T-helper 1 cell treated with Interleukin-12 subunit alpha and Interleukin-12 subunit beta and Interleukin-4 antibody, amounts not matched to agents 30 μg/mL and 1 μg/mL, for 36 hours (primary cell): ENCODE measurements at regions not wholly inside any gene's neighbourhood (a gene's known extent, or its start where the extent isn't known, plus 50 kb on each side); places are given as distances from the start of the nearest gene placed in this dataset.
"Not testable (repeated sequence)": the region's sequence is repeated elsewhere in the genome, so short reads cannot be mapped to it uniquely, and the experiment has no call there.

Experiments
- H3K27ac Mint-ChIP-seq: one replicate; pipeline ENCODE4 v1.8.0; 2021; ENCODE audit warnings: mild to moderate bottlenecking, mixed read lengths
- H3K27me3 Mint-ChIP-seq: one replicate; pipeline ENCODE4 v1.8.0; 2021; ENCODE audit warnings: low read depth, mixed read lengths
- H3K36me3 Mint-ChIP-seq: one replicate; pipeline ENCODE4 v1.8.0; 2021; ENCODE audit warnings: low read depth, mixed read lengths
- H3K4me1 Mint-ChIP-seq: one replicate; pipeline ENCODE4 v1.8.0; 2021; ENCODE audit warnings: low read depth, mixed read lengths
- H3K4me3 Mint-ChIP-seq: one replicate; pipeline ENCODE4 v1.8.0; 2021; ENCODE audit warnings: mild to moderate bottlenecking, moderate library complexity, mixed read lengths
- H3K9me3 Mint-ChIP-seq: one replicate; pipeline ENCODE4 v1.8.0; 2021; ENCODE audit warnings: mixed read lengths

- Mint-ChIP-seq H3K27me3 (no peaks in the 10 kb centered on the region), H3K9me3 (no peaks in the 10 kb centered on the region), H3K4me1 (no peaks in the 10 kb centered on the region), H3K4me3 (no peak overlapping the region), H3K36me3 (no peaks in the 10 kb centered on the region), H3K27ac (no peak overlapping the region)
These were observed 226.9 kb upstream of the SHH start for GRCh38 chr7:156039194-156039593.

- Mint-ChIP-seq H3K4me1 (no peaks in the 10 kb centered on the region), H3K27me3 (no peaks in the 10 kb centered on the region), H3K4me3 (no peak overlapping the region), H3K27ac (no peak overlapping the region), H3K9me3 (no peaks in the 10 kb centered on the region), H3K36me3 (no peaks in the 10 kb centered on the region)
These were observed 226.1 kb upstream of the SHH start for GRCh38 chr7:156038345-156038744.

- Mint-ChIP-seq H3K4me3 (no peak overlapping the region), H3K4me1 (no peaks in the 10 kb centered on the region), H3K27ac (no peak overlapping the region), H3K27me3 (no peaks in the 10 kb centered on the region), H3K9me3 (peaks cover 8% of the 10 kb centered on the region), H3K36me3 (no peaks in the 10 kb centered on the region)
These were observed 223.9 kb upstream of the SHH start for GRCh38 chr7:156036153-156036552.

GRCh38 chr7:156035387-156035786 is 223.1 kb upstream of the SHH start:
- H3K36me3 Mint-ChIP-seq, H3K4me3 Mint-ChIP-seq, H3K27ac Mint-ChIP-seq, H3K9me3 Mint-ChIP-seq, H3K27me3 Mint-ChIP-seq, H3K4me1 Mint-ChIP-seq: not testable (repeated sequence)

GRCh38 chr7:156034397-156034796 is 222.1 kb upstream of the SHH start:
- H3K36me3 Mint-ChIP-seq, result no peaks in the 10 kb centered on the region
- H3K4me1 Mint-ChIP-seq, result no peaks in the 10 kb centered on the region
- no peaks in the 10 kb centered on the region for H3K27me3 Mint-ChIP-seq
- peaks cover 8% of the 10 kb centered on the region for H3K9me3 Mint-ChIP-seq
- H3K27ac Mint-ChIP-seq, result no peak overlapping the region
- no peak overlapping the region for H3K4me3 Mint-ChIP-seq

GRCh38 chr7:156032973-156033372 is 220.7 kb upstream of the SHH start:
- Mint-ChIP-seq H3K27ac (no peak overlapping the region), H3K36me3 (no peaks in the 10 kb centered on the region), H3K4me3 (no peak overlapping the region), H3K9me3 (peaks cover 8% of the 10 kb centered on the region), H3K27me3 (no peaks in the 10 kb centered on the region), H3K4me1 (no peaks in the 10 kb centered on the region)

GRCh38 chr7:156031679-156032478 is 219.6 kb upstream of the SHH start:
- H3K4me1 Mint-ChIP-seq, result no peaks in the 10 kb centered on the region
- no peaks in the 10 kb centered on the region for H3K36me3 Mint-ChIP-seq
- H3K27me3 Mint-ChIP-seq, result no peaks in the 10 kb centered on the region
- no peak overlapping the region for H3K27ac Mint-ChIP-seq
- peaks cover 8% of the 10 kb centered on the region for H3K9me3 Mint-ChIP-seq
- H3K4me3 Mint-ChIP-seq, result no peak overlapping the region

- no peak overlapping the region for H3K27ac Mint-ChIP-seq
- H3K27me3 Mint-ChIP-seq, result no peaks in the 10 kb centered on the region
- no peaks in the 10 kb centered on the region for H3K36me3 Mint-ChIP-seq
- H3K9me3 Mint-ChIP-seq, result peaks cover 8% of the 10 kb centered on the region
- H3K4me1 Mint-ChIP-seq, result no peaks in the 10 kb centered on the region
- no peak overlapping the region for H3K4me3 Mint-ChIP-seq
These were observed 217.3 kb upstream of the SHH start for GRCh38 chr7:156029460-156030007.

GRCh38 chr7:156028521-156028920 is 216.3 kb upstream of the SHH start:
- no peaks in the 10 kb centered on the region for H3K27me3 Mint-ChIP-seq
- H3K4me1 Mint-ChIP-seq, result no peaks in the 10 kb centered on the region
- peaks cover 8% of the 10 kb centered on the region for H3K9me3 Mint-ChIP-seq
- no peak overlapping the region for H3K4me3 Mint-ChIP-seq
- no peaks in the 10 kb centered on the region for H3K36me3 Mint-ChIP-seq
- H3K27ac Mint-ChIP-seq, result no peak overlapping the region

- no peaks in the 10 kb centered on the region for H3K27me3 Mint-ChIP-seq
These were observed 215.6 kb upstream of the SHH start for GRCh38 chr7:156027821-156028220.

GRCh38 chr7:156026603-156027002 is 214.3 kb upstream of the SHH start:
- Mint-ChIP-seq H3K4me3 (no peak overlapping the region), H3K9me3 (no peaks in the 10 kb centered on the region), H3K4me1 (no peaks in the 10 kb centered on the region), H3K36me3 (no peaks in the 10 kb centered on the region), H3K27ac (no peak overlapping the region), H3K27me3 (no peaks in the 10 kb centered on the region)

More at GRCh38 chr7:156027821-156028220, 215.6 kb upstream of the SHH start:
- Mint-ChIP-seq H3K4me1 (no peaks in the 10 kb centered on the region), H3K4me3 (no peak overlapping the region), H3K27ac (no peak overlapping the region), H3K9me3 (peaks cover 5% of the 10 kb centered on the region), H3K36me3 (no peaks in the 10 kb centered on the region)

- H3K4me3 Mint-ChIP-seq, result no peak overlapping the region
- no peaks in the 10 kb centered on the region for H3K4me1 Mint-ChIP-seq
- H3K27ac Mint-ChIP-seq, result no peak overlapping the region
- H3K36me3 Mint-ChIP-seq, result no peaks in the 10 kb centered on the region
- no peaks in the 10 kb centered on the region for H3K27me3 Mint-ChIP-seq
- H3K9me3 Mint-ChIP-seq, result no peaks in the 10 kb centered on the region
These were observed 213.9 kb upstream of the SHH start for GRCh38 chr7:156026076-156026600.

GRCh38 chr7:156025675-156026074 is 213.4 kb upstream of the SHH start:
- Mint-ChIP-seq H3K9me3 (no peaks in the 10 kb centered on the region), H3K4me3 (no peak overlapping the region), H3K4me1 (no peaks in the 10 kb centered on the region), H3K27me3 (no peaks in the 10 kb centered on the region), H3K27ac (no peak overlapping the region), H3K36me3 (no peaks in the 10 kb centered on the region)

- no peaks in the 10 kb centered on the region for H3K36me3 Mint-ChIP-seq
- no peaks in the 10 kb centered on the region for H3K9me3 Mint-ChIP-seq
- H3K4me1 Mint-ChIP-seq, result no peaks in the 10 kb centered on the region
- H3K4me3 Mint-ChIP-seq, result no peak overlapping the region
- H3K27ac Mint-ChIP-seq, result no peak overlapping the region
- no peaks in the 10 kb centered on the region for H3K27me3 Mint-ChIP-seq
These were observed 211.9 kb upstream of the SHH start for GRCh38 chr7:156024201-156024600.
